ENCODE measurements at regions not wholly inside any gene's neighbourhood (a gene's known extent, or its start where the extent isn't known, plus 50 kb on each side); places are given as distances from the start of the nearest gene placed in this dataset.
A peak's percentile ranks its signal among the peaks of the same experiment; 100 is the strongest.
"Not testable (repeated sequence)": the region's sequence is repeated elsewhere in the genome, so short reads cannot be mapped to it uniquely, and the experiment has no call there.

DNA sequence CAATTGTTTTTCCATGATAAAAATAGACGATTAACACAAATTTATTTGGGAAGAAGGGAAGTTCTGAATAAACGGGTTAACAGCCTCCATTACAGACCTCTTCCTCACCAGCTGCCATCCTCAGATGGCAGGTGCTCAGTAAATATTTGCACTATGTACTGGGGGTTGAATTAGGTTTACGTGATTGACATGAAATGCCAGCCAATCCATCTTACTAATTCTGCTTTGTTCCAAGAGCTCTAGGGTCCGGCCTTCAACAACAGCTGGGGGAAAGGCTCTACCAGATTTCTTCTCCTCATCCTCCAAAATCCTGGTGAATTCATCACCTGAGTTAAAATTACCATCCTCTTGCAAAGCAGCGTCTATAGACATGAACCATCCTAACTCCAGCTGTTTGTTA, 104.6 kb downstream of the MTX3 start:
- Histone ChIP-seq H3K4me3 (no peak overlapping the region), H3K4me1 (peaks cover 0 to 10% (median 0%) of the 10 kb centered on the region in 9 donors), H3K27ac (no peak overlapping the region), H3K9me3 (peaks cover 0 to 5% (median 0%) of the 10 kb centered on the region in 11 donors), H3K27me3 (no peaks in the 10 kb centered on the region), H3K36me3 (no peaks in the 10 kb centered on the region)
- no peak for ATAC-seq
- intact Hi-C loops (cut with DNase I): no loop called here
- WGBS, 2 donors: 74% methylated on average over 5 of the region's 5 CpGs
- no peak for DNase-seq
- TF ChIP-seq, protein P1, sequence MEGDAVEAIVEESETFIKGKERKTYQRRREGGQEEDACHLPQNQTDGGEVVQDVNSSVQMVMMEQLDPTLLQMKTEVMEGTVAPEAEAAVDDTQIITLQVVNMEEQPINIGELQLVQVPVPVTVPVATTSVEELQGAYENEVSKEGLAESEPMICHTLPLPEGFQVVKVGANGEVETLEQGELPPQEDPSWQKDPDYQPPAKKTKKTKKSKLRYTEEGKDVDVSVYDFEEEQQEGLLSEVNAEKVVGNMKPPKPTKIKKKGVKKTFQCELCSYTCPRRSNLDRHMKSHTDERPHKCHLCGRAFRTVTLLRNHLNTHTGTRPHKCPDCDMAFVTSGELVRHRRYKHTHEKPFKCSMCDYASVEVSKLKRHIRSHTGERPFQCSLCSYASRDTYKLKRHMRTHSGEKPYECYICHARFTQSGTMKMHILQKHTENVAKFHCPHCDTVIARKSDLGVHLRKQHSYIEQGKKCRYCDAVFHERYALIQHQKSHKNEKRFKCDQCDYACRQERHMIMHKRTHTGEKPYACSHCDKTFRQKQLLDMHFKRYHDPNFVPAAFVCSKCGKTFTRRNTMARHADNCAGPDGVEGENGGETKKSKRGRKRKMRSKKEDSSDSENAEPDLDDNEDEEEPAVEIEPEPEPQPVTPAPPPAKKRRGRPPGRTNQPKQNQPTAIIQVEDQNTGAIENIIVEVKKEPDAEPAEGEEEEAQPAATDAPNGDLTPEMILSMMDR (IDR thresholded peaks at IDR 0.05): no peak

DNA sequence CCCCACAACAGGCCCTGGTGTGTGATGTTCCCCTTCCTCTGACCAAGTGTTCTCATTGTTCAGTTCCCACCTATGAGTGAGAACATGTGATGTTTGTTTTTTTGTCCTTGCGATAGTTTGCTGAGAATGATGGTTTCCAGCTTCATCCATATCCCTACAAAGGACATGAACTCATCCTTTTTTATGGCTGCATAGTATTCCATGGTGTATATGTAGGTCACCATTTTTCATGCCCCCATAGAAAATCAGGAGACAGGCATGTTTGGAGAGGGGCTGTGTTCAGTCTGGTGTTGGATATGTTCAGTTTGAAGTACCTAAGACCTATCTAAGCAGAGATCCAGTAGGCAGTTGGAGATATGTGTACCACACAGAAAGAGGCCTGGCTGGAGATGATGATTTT, 111.2 kb downstream of the MTX3 start:
- H3K36me3 ChIP-seq, H3K27me3 ChIP-seq, H3K9me3 ChIP-seq, DNase-seq, H3K4me3 ChIP-seq, ATAC-seq, H3K27ac ChIP-seq: not testable (repeated sequence)
- intact Hi-C loops (cut with DNase I): loop anchor here in 1 of 10 donors (10.0 kb wide), 1 partner anchor 95 kb away; no protein-coding TSS in a partner anchor
- WGBS, 2 donors: 83 to 97% methylated on average over 1 of the region's 1 CpG
- peaks cover 0 to 14% (median 3%) of the 10 kb centered on the region in 9 donors for H3K4me1 ChIP-seq

DNA sequence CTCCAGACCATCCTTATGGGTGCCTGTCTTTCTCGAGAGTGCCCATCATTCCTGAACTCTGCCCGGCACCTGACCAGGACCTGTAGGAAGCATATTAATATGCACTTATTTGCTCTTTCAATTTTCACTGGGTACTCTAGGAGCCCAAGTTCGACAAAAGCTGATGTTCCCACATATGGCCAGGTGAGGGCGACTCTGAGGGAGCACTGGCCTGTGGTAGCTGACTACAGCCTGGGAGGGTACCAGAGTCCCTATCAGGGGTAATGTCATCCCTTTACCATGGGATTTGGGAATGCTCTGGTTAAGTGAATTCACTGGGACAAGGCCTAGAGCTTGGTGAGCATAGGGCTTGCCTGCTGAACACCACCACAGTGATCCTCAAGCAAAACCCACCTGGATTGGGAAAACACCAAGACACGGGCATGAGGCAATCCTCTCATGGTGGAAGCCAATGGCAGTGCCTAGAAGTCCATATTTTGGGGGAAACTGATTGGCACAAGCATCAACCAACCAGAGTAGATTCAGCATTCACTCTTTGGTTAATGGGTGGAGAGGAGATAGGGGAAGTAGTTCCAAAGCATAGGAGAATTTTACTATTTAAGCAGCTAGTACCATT, 112.2 kb downstream of the MTX3 start:
- no peaks in the 10 kb centered on the region for H3K27me3 ChIP-seq
- no peak overlapping the region for H3K27ac ChIP-seq
- no peak for DNase-seq
- H3K9me3 ChIP-seq: no peaks in the 10 kb centered on the region
- 65% methylated on average over 5 of the region's 5 CpGs for WGBS, 2 donors
- TF ChIP-seq, protein P1 (IDR thresholded peaks at IDR 0.05): peak in 6 of 9 donors; percentile 18 to 42 (median 34)
- intact Hi-C loops (cut with DNase I): loop anchor here in 1 of 10 donors (10.0 kb wide), 1 partner anchor 96 kb away; no protein-coding TSS in a partner anchor
- no peak overlapping the region for H3K4me3 ChIP-seq
- peaks cover 0 to 25% (median 6%) of the 10 kb centered on the region in 9 donors for H3K4me1 ChIP-seq
- ATAC-seq: no peak
- no peaks in the 10 kb centered on the region for H3K36me3 ChIP-seq

- no peak for ATAC-seq
Observed at GRCh38 chr5:79878136-79878679, 112.9 kb downstream of the MTX3 start.

More at GRCh38 chr5:79878136-79878679, 112.9 kb downstream of the MTX3 start:
- H3K9me3 ChIP-seq: no peaks in the 10 kb centered on the region
- no peaks in the 10 kb centered on the region for H3K36me3 ChIP-seq
- no peak overlapping the region for H3K4me3 ChIP-seq
- H3K27me3 ChIP-seq: no peaks in the 10 kb centered on the region
- intact Hi-C loops (cut with DNase I): loop anchor here in 1 of 10 donors (10.0 kb wide), 1 partner anchor 97 kb away; no protein-coding TSS in a partner anchor
- WGBS, 2 donors: 80 to 82% methylated on average over 5 of the region's 5 CpGs
- TF ChIP-seq, protein P1 (IDR thresholded peaks at IDR 0.05): no peak
- H3K27ac ChIP-seq: no peak overlapping the region
- no peak for DNase-seq
- peaks cover 0 to 31% (median 8%) of the 10 kb centered on the region in 9 donors for H3K4me1 ChIP-seq

All from heart right ventricle (tissue), 16 donors.